Omental fat pad (tissue), 3 donors: ENCODE measurements at regions not wholly inside any gene's neighbourhood (a gene's known extent, or its start where the extent isn't known, plus 50 kb on each side); places are given as distances from the start of the nearest gene placed in this dataset.

ENCODE experiments used
- ATAC-seq: fragments of 150-250 bp; one replicate; pipeline ENCODE4 v1.9.1; 2016; ENCODE audit warnings: mild to moderate bottlenecking, moderate library complexity; ENCODE audit not compliant: low FRiP score
- DNase-seq: peaks from one replicate; pipeline ENCODE4 v3.0.0-alpha.2; 2019; ENCODE audit warnings: low spot score
- TF ChIP-seq, protein P1 (sequence below), 3 donors: fragments of 450-650 bp; IDR thresholded peaks; one replicate each; pipeline ENCODE4 v1.5.1; 2016 to 2017; ENCODE audit warnings: antibody characterized with exemption in 3 of 3, mild to moderate bottlenecking in 3 of 3, moderate library complexity in 2 of 3

DNA sequence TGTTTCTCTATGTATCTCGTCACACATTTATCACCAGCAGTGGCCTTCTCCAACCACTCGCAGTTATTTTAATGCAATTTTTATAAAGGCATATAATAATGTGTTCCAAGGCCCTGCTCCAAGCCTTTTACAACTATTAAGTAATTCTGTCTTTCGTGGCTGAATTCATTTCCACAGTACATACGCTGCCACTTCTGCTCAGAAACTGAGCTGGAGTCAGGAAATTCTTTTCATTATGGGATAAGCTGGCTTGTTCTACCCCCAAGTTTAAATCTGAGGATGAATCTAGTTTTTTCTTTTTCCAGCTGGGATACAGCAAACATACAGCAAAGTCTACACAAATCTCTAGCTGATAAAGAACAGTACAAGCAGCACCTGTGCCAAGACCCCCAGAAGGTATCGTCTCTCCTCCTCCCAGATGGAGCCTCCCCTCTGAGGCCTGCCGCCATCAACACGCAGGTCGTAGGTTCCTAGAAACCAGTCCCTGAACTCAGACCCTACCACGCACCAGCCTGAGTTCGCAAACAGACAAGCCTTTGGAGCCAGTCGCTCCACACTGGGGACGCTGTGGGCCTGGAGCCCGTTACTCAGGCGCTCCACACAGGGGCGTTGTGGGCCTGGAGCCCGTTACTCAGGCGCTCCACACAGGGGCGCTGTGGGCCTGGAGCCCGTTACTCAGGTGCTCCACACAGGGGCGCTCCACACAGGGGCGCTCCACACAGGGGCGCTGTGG lies 263.5 kb downstream of the THBS2 start:
- TF ChIP-seq, protein P1, sequence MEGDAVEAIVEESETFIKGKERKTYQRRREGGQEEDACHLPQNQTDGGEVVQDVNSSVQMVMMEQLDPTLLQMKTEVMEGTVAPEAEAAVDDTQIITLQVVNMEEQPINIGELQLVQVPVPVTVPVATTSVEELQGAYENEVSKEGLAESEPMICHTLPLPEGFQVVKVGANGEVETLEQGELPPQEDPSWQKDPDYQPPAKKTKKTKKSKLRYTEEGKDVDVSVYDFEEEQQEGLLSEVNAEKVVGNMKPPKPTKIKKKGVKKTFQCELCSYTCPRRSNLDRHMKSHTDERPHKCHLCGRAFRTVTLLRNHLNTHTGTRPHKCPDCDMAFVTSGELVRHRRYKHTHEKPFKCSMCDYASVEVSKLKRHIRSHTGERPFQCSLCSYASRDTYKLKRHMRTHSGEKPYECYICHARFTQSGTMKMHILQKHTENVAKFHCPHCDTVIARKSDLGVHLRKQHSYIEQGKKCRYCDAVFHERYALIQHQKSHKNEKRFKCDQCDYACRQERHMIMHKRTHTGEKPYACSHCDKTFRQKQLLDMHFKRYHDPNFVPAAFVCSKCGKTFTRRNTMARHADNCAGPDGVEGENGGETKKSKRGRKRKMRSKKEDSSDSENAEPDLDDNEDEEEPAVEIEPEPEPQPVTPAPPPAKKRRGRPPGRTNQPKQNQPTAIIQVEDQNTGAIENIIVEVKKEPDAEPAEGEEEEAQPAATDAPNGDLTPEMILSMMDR (IDR thresholded peaks at IDR 0.05), result no peak
- DNase-seq, result no peak
- no peak for ATAC-seq

DNA sequence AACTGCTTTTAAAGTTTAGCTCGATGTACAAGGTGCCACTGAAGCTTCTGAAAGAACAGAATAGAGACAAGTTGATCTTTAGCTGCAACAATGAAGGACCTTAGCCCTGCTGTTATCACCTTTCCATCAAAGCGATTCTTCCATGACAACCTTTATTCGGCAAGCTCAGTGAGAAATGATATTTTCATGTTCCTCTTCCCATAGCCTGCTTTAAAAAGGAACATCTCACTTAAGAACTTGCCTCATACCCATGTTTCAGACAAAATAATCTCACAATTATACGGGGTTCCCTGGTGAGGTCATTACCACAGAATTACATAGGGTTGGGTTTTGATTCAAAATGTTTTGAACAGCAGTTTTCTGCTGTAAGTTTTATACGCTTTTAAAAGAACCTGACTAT lies 264.2 kb downstream of the THBS2 start:
- TF ChIP-seq, protein P1 (IDR thresholded peaks at IDR 0.05), result no peak
- ATAC-seq, result no peak
- DNase-seq, result no peak

DNA sequence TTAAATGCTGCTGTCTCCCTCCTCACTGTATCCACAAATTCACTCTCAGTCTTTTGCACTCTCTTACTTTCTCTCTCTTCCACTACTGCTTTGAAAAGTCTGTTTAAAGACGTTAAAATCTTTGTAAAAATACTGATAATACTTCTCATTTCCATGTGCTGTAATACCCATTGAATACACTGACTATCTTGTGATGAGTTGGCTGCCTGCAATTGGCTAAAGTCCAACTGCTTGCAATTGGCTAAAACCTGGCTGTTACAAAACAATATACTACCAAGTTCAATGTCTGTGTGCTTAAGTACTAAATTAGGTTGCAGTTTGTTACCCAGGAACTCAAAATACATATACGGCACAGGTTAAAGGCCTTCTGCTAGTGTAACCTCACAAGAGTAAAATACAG lies 264.8 kb downstream of the THBS2 start:
- ATAC-seq (peak; percentile 41), DNase-seq (no peak)
- TF ChIP-seq, protein P1 (IDR thresholded peaks at IDR 0.05), result no peak

DNA sequence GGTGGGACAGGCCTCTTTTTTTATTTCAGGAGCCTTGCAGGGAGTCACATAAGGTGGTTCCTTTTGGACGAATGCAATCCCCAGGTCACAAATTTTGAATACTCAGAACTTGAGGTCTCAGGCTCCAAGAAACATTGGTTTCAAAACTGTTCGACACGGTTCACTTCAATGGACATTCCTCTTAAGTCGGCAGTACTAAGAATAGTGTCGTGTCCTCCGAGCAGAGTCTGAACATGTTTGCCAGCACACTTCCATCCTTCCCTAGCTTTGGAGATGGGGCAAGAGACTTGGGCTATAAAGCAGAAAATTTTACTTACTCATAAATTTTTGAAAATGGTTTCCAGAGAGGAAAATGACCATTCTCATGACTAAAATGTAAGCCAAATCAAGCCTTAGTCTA lies 265.4 kb downstream of the THBS2 start:
- TF ChIP-seq, protein P1 (IDR thresholded peaks at IDR 0.05), result no peak
- no peak for ATAC-seq
- no peak for DNase-seq

DNA sequence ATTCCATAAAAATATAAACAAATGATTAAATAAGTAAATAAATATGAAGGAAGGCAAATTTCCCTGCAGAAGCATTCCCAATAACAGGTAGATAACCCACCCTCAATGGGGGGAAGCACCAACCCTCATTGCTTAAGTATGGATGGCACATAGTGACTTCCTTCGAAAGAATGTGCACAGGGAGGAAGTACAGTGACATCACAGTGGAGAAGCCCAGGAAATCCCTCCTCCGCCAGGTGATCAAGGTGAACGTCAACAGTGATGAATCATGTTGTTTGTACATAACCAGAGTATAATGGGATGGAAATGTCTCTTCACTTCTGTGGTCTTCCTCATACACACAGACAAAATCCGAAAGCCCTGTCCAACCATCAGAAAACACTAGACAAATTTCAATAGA lies 267.9 kb downstream of the THBS2 start:
- TF ChIP-seq, protein P1 (IDR thresholded peaks at IDR 0.05), result no peak
- no peak for ATAC-seq

DNA sequence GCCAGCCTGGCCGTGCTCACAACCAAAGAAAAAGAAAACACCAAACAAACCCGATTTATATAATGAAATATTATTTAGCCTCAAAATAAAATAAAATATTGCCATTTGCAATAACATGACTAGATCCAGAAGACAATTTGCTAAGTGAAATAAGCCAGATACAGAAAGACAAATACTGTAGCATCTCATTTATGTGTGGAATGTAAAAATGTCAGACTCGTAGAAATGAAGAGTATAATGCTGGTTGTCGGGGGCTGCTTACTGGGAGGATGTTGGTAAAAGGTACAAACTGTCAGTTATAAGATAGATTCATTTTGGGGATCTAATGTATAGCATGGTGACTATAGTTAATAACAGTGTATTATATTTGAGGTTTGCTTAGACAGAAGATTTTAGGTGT lies 269.7 kb downstream of the THBS2 start:
- DNase-seq, result no peak

More for the DNA sequence above, 267.9 kb downstream of the THBS2 start:
- DNase-seq, result no peak

DNA sequence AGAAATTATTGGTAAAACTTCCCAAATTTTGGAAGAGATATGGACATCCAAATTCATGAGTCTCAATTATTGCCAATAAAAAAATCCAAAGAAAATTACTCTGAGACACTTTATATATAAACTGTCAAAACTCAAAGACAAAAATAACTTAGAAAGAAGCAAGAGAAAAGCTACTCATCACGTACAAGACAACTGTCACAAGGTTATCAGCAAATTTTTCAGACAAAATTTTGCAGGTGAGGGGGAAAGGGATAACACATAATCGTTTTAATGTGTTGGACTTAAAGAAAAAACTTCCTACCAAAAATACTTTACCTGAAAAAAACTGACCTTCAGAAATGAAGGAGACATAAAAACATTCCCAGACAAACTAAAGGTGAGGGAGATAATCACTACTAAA lies 272.5 kb downstream of the THBS2 start:
- TF ChIP-seq, protein P1 (IDR thresholded peaks at IDR 0.05), result no peak
- DNase-seq (no peak), ATAC-seq (no peak)

More for the DNA sequence above, 269.7 kb downstream of the THBS2 start:
- ATAC-seq, result no peak
- TF ChIP-seq, protein P1 (IDR thresholded peaks at IDR 0.05), result no peak
